HL-60 (cell line): ENCODE measurements at regions not wholly inside any gene's neighbourhood (a gene's known extent, or its start where the extent isn't known, plus 50 kb on each side); places are given as distances from the start of the nearest gene placed in this dataset.

Experiments used
- POLR2AphosphoS5 ChIP-seq: IDR thresholded peaks from 2 replicates; pipeline ENCODE4 v1.6.1; 2012; ENCODE audit warnings: low read depth
- TF ChIP-seq, protein P1 (sequence below): IDR thresholded peaks from one replicate; pipeline ENCODE4 v1.5.1; 2011; ENCODE audit warnings: low read length, control low read depth, inconsistent platforms; ENCODE audit not compliant: insufficient read depth

DNA sequence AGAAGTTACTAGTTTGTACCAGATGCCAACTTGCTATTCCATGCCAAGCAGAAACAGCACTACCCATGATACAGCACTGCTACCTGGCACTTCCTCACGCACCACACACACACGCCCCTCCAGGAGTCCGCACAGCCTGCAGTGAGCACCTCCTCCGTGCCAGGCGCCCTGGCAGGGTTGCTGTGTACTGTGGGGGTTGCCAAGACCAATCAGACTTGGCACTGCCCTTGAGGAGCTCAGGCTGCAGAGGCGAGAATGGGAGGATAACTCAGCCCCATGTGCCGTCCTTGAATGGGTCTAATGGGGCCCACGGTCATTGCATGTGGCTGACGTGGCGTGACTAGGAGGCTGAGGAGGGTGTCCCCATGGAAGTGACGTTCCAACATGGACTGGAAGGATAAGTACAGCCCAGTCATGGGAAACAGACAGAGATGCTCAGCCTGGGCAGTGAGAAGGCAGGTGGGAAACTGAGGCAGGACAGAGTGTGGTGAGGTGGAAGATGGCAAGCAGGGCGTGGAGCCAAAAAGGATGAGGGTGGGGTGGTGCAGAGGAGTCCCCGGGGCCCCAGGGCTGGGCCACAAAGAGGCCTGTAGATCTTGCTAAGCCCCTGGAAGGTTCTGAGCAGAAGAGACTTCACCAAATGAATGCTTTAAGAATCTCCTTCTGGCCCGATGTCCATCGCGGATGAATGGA lies 65.3 kb upstream of the C14orf180 start:
- TF ChIP-seq POLR2AphosphoS5 = no peak
- TF ChIP-seq, protein P1, sequence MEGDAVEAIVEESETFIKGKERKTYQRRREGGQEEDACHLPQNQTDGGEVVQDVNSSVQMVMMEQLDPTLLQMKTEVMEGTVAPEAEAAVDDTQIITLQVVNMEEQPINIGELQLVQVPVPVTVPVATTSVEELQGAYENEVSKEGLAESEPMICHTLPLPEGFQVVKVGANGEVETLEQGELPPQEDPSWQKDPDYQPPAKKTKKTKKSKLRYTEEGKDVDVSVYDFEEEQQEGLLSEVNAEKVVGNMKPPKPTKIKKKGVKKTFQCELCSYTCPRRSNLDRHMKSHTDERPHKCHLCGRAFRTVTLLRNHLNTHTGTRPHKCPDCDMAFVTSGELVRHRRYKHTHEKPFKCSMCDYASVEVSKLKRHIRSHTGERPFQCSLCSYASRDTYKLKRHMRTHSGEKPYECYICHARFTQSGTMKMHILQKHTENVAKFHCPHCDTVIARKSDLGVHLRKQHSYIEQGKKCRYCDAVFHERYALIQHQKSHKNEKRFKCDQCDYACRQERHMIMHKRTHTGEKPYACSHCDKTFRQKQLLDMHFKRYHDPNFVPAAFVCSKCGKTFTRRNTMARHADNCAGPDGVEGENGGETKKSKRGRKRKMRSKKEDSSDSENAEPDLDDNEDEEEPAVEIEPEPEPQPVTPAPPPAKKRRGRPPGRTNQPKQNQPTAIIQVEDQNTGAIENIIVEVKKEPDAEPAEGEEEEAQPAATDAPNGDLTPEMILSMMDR = no peak
